Loucy (cell line): ENCODE measurements at regions not wholly inside any gene's neighbourhood (a gene's known extent, or its start where the extent isn't known, plus 50 kb on each side); places are given as distances from the start of the nearest gene placed in this dataset.

Experiments used
- H2AFZ ChIP-seq: fragments of 200-600 bp; sonication (generic); 2 replicates; pipeline ENCODE4 v1.6.0; 2016; ENCODE audit warnings: antibody characterized with exemption, mild to moderate bottlenecking, low read length, moderate library complexity
- H3F3A ChIP-seq: fragments of 200-600 bp; 2 replicates; pipeline ENCODE4 v1.6.0; 2016; ENCODE audit warnings: antibody characterized with exemption, low read depth, mild to moderate bottlenecking
- H3K27me3 ChIP-seq: fragments of 200-600 bp; sonication (generic); 2 replicates; pipeline ENCODE4 v1.6.1; 2014; ENCODE audit warnings: low read length, mild to moderate bottlenecking; ENCODE audit not compliant: insufficient read depth, poor library complexity, severe bottlenecking
- H3K36me3 ChIP-seq: fragments of 200-600 bp; sonication (generic); 2 replicates; pipeline ENCODE4 v1.6.1; 2016; ENCODE audit warnings: low read length; ENCODE audit not compliant: insufficient read depth
- H3K4me1 ChIP-seq: fragments of 200-600 bp; sonication (generic); 2 replicates; pipeline ENCODE4 v1.5.1; 2014; ENCODE audit warnings: low read length, mild to moderate bottlenecking; ENCODE audit not compliant: insufficient read depth, poor library complexity, severe bottlenecking
- H3K4me2 ChIP-seq: fragments of 200-600 bp; sonication (generic); 2 replicates; pipeline ENCODE4 v1.6.0; 2014; ENCODE audit warnings: antibody characterized with exemption, low read length, low read depth, mild to moderate bottlenecking; ENCODE audit not compliant: poor library complexity, severe bottlenecking
- H3K4me3 ChIP-seq: fragments of 200-600 bp; sonication (generic); 2 replicates; pipeline ENCODE4 v1.5.1; 2014; ENCODE audit warnings: low read length, mild to moderate bottlenecking, mixed read lengths; ENCODE audit not compliant: poor library complexity, severe bottlenecking
- H3K79me2 ChIP-seq: fragments of 200-600 bp; sonication (generic); 2 replicates; pipeline ENCODE4 v1.6.1; 2014; ENCODE audit warnings: low read length; ENCODE audit not compliant: insufficient read depth
- H3K9ac ChIP-seq: fragments of 200-600 bp; sonication (generic); 2 replicates; pipeline ENCODE4 v1.6.0; 2014; ENCODE audit warnings: mild to moderate bottlenecking, low read depth, low read length, moderate library complexity; ENCODE audit not compliant: poor library complexity, severe bottlenecking
- H3K9me2 ChIP-seq: fragments of 200-600 bp; sonication (generic); replicated peaks from 2 replicates; pipeline ENCODE4 v1.6.1; 2016; ENCODE audit warnings: low read depth, low read length, mixed read lengths
- H3K9me3 ChIP-seq: fragments of 200-600 bp; sonication (generic); 2 replicates; pipeline ENCODE4 v1.6.1; 2014; ENCODE audit warnings: mild to moderate bottlenecking, antibody characterized with exemption, low read length, low read depth; ENCODE audit not compliant: insufficient read depth
- H4K20me1 ChIP-seq: fragments of 200-600 bp; sonication (generic); 2 replicates; pipeline ENCODE4 v1.6.0; 2014; ENCODE audit warnings: antibody characterized with exemption, low read length, mild to moderate bottlenecking; ENCODE audit not compliant: insufficient read depth, poor library complexity, severe bottlenecking
- EZH2phosphoT487 ChIP-seq: fragments of 200-600 bp; IDR thresholded peaks from 2 replicates; pipeline ENCODE4 v1.6.1; 2018; ENCODE audit warnings: antibody characterized with exemption, mild to moderate bottlenecking, moderate library complexity, borderline replicate concordance
- TF ChIP-seq, protein P1 (sequence below): fragments of 200-600 bp; sonication (generic); conservative IDR thresholded peaks from 2 replicates; pipeline ENCODE4 v1.5.1; 2014; ENCODE audit warnings: mild to moderate bottlenecking, antibody characterized with exemption, low read length

DNA sequence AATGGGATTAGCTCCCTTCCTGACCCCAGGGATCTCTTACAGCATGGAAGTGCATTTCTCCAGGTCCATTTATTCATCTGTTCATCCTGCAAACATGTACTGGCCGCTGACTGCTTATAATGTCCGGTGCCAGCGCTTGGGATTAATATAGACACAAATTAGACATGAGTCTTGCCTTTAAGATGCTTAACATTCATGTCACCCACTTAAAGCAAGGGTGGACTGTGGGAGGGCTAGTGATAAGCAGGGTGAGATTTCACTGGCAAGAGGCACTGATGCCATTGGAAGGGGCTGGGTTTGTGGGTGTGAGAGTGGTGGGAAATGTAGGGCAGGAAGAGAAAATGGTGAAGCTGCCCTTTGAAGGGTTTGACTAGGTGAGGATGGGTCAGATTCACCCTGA, 92.2 kb upstream of the MPHOSPH6 start:
- no peaks in the 10 kb centered on the region for H3K4me1 ChIP-seq
- H4K20me1 ChIP-seq: no peaks in the 10 kb centered on the region
- no peak overlapping the region for H3K4me2 ChIP-seq
- no peak overlapping the region for H2AFZ ChIP-seq
- TF ChIP-seq, protein P1, sequence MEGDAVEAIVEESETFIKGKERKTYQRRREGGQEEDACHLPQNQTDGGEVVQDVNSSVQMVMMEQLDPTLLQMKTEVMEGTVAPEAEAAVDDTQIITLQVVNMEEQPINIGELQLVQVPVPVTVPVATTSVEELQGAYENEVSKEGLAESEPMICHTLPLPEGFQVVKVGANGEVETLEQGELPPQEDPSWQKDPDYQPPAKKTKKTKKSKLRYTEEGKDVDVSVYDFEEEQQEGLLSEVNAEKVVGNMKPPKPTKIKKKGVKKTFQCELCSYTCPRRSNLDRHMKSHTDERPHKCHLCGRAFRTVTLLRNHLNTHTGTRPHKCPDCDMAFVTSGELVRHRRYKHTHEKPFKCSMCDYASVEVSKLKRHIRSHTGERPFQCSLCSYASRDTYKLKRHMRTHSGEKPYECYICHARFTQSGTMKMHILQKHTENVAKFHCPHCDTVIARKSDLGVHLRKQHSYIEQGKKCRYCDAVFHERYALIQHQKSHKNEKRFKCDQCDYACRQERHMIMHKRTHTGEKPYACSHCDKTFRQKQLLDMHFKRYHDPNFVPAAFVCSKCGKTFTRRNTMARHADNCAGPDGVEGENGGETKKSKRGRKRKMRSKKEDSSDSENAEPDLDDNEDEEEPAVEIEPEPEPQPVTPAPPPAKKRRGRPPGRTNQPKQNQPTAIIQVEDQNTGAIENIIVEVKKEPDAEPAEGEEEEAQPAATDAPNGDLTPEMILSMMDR: no peak
- no peak for TF ChIP-seq EZH2phosphoT487
- H3F3A ChIP-seq: no peaks in the 10 kb centered on the region
- H3K9me3 ChIP-seq: no peaks in the 10 kb centered on the region
- no peaks in the 10 kb centered on the region for H3K27me3 ChIP-seq
- H3K4me3 ChIP-seq: no peak overlapping the region
- no peaks in the 10 kb centered on the region for H3K79me2 ChIP-seq
- H3K36me3 ChIP-seq: no peaks in the 10 kb centered on the region
- no peak overlapping the region for H3K9ac ChIP-seq
- H3K9me2 ChIP-seq: no peaks in the 10 kb centered on the region

DNA sequence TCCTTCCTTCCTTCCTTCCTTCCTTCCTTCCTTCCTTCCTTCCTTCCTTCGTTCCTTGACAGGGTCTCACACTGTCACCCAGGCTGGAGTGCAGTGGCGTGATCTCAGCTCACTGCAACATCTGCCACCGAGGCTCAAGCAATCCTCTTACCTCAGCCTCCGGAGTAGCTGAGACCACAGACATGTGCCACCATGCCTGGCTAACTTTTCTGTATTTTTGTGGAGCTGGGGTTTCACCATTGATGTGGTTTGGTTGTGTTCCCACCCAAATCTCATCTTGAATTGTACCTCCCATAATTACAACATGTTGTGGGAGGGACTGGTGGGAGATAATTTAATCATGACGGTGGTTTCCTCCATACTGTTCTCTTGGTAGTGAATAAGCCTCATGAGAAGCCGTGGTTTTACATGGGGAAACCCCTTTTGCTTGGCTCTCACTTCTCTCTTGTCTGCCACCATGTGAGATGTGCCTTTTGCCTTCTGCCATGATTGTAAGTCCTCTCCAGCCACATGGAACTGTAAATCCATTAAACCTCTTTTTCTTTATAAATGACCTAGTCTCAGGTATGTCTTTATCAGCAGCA, 90.3 kb upstream of the MPHOSPH6 start:
- no peaks in the 10 kb centered on the region for H3K27me3 ChIP-seq
- no peak for TF ChIP-seq EZH2phosphoT487
- TF ChIP-seq, protein P1: no peak

DNA sequence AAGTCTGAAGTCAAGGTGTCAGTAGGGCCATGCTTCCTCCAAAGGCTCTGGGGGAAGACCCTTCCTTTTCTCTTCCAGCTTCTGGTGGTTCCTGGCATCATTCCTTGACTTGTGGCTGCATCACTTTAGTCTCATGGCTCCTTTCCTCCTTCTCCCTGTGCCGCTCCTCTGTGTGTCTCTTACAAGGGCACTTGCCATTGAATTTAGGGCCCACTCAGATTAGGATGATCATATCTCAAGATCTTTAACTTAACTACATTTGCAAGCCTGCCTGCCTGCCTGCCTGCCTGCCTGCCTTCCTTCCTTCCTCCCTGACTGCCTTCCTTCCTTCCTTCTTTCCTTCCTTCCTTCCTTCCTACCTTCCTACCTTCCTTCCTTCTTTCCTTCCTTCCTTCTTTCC, 89.7 kb upstream of the MPHOSPH6 start:
- no peaks in the 10 kb centered on the region for H3K79me2 ChIP-seq
- H3K9ac ChIP-seq: no peak overlapping the region
- H4K20me1 ChIP-seq: no peaks in the 10 kb centered on the region
- H3K27me3 ChIP-seq: no peaks in the 10 kb centered on the region
- H3K4me3 ChIP-seq: no peak overlapping the region
- no peak overlapping the region for H3K4me2 ChIP-seq
- no peaks in the 10 kb centered on the region for H3K9me2 ChIP-seq
- no peaks in the 10 kb centered on the region for H3K4me1 ChIP-seq
- H3F3A ChIP-seq: no peaks in the 10 kb centered on the region
- no peaks in the 10 kb centered on the region for H3K36me3 ChIP-seq
- TF ChIP-seq EZH2phosphoT487: no peak
- TF ChIP-seq, protein P1: no peak
- no peak overlapping the region for H2AFZ ChIP-seq
- H3K9me3 ChIP-seq: no peaks in the 10 kb centered on the region

More for the DNA sequence above, 90.3 kb upstream of the MPHOSPH6 start:
- Histone ChIP-seq H2AFZ (no peak overlapping the region), H3F3A (no peaks in the 10 kb centered on the region), H3K9ac (no peak overlapping the region), H3K9me2 (no peaks in the 10 kb centered on the region), H3K4me2 (no peak overlapping the region), H3K9me3 (no peaks in the 10 kb centered on the region), H3K79me2 (no peaks in the 10 kb centered on the region), H3K4me1 (no peaks in the 10 kb centered on the region), H3K4me3 (no peak overlapping the region), H3K36me3 (no peaks in the 10 kb centered on the region), H4K20me1 (no peaks in the 10 kb centered on the region)
